ENCODE measurements at regions not wholly inside any gene's neighbourhood (a gene's known extent, or its start where the extent isn't known, plus 50 kb on each side); places are given as distances from the start of the nearest gene placed in this dataset.

DNA sequence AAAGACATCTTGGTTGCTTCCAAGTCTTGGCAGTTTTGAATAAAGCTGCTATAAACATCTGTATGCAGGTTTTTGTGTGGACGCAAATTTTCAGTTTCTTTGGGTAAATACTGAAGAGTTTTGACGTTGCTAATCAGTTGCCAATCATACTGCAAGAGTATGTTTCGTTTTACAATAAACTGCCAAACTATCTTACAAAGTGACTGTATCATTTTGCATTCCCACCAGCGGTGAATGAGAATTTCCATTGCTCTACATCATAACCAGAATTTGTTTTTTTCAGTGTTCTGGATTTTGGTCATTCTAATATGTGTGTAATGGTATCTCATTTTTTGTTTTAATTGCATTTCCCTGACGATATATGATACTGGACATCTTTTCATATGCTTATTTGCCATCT, 190.8 kb upstream of the PARP11 start:
- no peak for DNase-seq (ENCODE audit: extremely low spot score)
- POLR2A ChIA-PET: no interaction called here
- no peak for TF ChIP-seq CTCF (IDR thresholded peaks at IDR 0.05; ENCODE audit: control extremely low read depth, extremely low read depth, low read depth, missing control alignments)
- CTCF ChIA-PET: no interaction called here

DNA sequence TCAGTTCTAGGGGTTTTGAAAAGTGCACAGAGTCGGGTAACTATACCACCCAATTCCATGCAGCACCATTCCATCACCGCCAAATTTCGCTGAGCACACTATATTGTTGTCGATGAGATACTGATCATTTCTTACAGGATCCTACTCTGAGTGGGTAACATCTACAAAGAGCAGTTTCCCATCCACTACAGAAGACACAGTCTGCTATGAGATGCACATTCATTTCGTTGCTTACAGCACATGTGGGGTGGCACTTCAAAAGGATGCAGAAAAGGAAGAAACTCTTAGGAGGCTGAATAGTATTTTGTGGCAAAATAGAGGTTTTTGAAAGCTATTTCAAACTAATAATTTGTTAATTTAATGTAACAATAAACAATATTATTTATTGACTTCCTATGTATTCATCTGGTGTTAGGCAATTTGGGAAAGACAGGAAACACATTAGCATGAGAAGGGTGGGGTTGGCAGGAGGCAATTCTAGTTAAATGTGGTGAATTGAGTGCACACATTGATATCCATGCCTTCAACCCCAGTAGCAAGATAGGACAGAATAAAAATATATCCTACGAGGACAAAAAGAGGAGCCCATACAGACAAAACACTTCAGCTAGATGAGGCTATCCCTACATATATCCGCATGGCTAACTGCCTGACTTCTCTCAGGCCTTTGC, 186.8 kb upstream of the PARP11 start:
- no peak for DNase-seq (ENCODE audit: extremely low spot score)
- POLR2A ChIA-PET: no interaction called here
- CTCF ChIA-PET: interaction anchor here (1.0 kb wide), 1 partner anchor 10 kb away, joined by 3 read pairs; no protein-coding TSS in a partner anchor
- TF ChIP-seq CTCF (IDR thresholded peaks at IDR 0.05; ENCODE audit: control extremely low read depth, extremely low read depth, low read depth, missing control alignments): no peak

- TF ChIP-seq CTCF (IDR thresholded peaks at IDR 0.05; ENCODE audit: control extremely low read depth, extremely low read depth, low read depth, missing control alignments): no peak
- ChIA-PET CTCF (interaction anchor here (1.0 to 2.3 kb wide), 4 partner anchors 8 to 220 kb away, joined by 3 to 13 read pairs (median 6); no protein-coding TSS in a partner anchor), POLR2A (no interaction called here)
- no peak for DNase-seq (ENCODE audit: extremely low spot score)
These were observed 184.0 kb upstream of the PARP11 start for GRCh38 chr12:4056910-4057845.

- CTCF ChIA-PET: no interaction called here
- POLR2A ChIA-PET: no interaction called here
- no peak for TF ChIP-seq CTCF (IDR thresholded peaks at IDR 0.05; ENCODE audit: control extremely low read depth, extremely low read depth, low read depth, missing control alignments)
- no peak for DNase-seq (ENCODE audit: extremely low spot score)
These were observed 181.4 kb upstream of the PARP11 start for GRCh38 chr12:4054630-4055029.

DNA sequence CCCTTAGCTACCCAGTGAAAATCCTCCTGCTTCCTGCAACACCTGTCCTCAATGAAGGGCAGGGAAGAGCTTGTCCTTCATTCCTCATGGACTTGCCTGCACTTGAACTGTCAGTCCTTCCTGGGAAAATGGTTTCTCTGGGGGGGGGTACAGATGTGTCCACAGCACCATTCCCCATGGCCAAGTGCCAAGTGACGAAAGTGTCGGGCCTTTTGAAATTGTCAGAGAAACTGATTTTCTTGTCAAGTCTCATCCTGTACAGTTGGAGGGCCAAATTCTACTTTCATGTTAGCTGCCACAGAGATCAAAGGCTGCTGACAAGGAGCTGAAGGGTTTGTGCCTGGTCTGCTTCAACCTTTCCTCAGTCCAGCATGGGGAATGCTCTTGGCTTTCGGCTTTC, 179.5 kb upstream of the PARP11 start:
- ChIA-PET POLR2A (no interaction called here), CTCF (interaction anchor here (1.0 to 1.3 kb wide), 2 partner anchors 14 to 224 kb away, joined by 4 read pairs; no protein-coding TSS in a partner anchor)
- no peak for DNase-seq (ENCODE audit: extremely low spot score)
- no peak for TF ChIP-seq CTCF (IDR thresholded peaks at IDR 0.05; ENCODE audit: control extremely low read depth, extremely low read depth, low read depth, missing control alignments)

DNA sequence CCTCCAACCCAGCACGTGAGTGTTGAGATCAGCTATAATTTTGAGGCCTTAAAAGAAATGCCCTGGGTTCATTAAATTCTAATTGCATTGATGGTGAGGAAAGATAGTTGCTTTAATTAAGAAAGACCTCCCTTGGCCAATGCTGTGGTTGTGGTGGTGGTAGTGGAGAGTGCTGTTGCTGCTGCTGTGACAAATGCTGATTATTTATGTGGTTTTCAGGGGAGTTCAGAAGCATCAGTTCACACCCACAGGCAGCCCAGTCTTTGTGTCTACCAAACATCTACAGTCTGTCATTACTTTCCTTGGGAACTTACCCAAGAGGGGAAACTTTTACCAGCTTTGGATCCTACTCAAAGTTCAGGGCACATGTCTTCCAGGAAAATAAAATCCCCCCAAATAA, 178.4 kb upstream of the PARP11 start:
- no peak for DNase-seq (ENCODE audit: extremely low spot score)
- CTCF ChIA-PET: interaction anchor here (1.0 to 1.3 kb wide), 2 partner anchors 13 to 225 kb away, joined by 4 read pairs; no protein-coding TSS in a partner anchor
- POLR2A ChIA-PET: no interaction called here
- TF ChIP-seq CTCF (IDR thresholded peaks at IDR 0.05; ENCODE audit: control extremely low read depth, extremely low read depth, low read depth, missing control alignments): no peak

Measured in GM10248 (cell line).